HG03378 (cell line): ENCODE measurements at regions not wholly inside any gene's neighbourhood (a gene's known extent, or its start where the extent isn't known, plus 50 kb on each side); places are given as distances from the start of the nearest gene placed in this dataset.

Experiments used
- ATAC-seq: cut with Tn5 transposase; IDR thresholded peaks from one replicate; pipeline ENCODE4 v1.9.1; 2021; ENCODE audit warnings: mild to moderate bottlenecking, moderate library complexity; ENCODE audit not compliant: unreplicated experiment

GRCh38 chr2:8198766-8199382 lies 483.0 kb upstream of the ID2 start:
- ATAC-seq, result no peak

- peak; percentile 93 for ATAC-seq
Observed at GRCh38 chr2:8202132-8202531, 479.7 kb upstream of the ID2 start.

GRCh38 chr2:8203364-8203763 lies 478.5 kb upstream of the ID2 start:
- ATAC-seq, result no peak

- no peak for ATAC-seq
Observed at GRCh38 chr2:8204711-8205110, 477.1 kb upstream of the ID2 start.

- ATAC-seq, result no peak
Observed at GRCh38 chr2:8209494-8209893, 472.4 kb upstream of the ID2 start.

- ATAC-seq, result no peak
Observed at GRCh38 chr2:8211384-8211783, 470.5 kb upstream of the ID2 start.

GRCh38 chr2:8212239-8212638 lies 469.6 kb upstream of the ID2 start:
- no peak for ATAC-seq

GRCh38 chr2:8214036-8214615 lies 467.7 kb upstream of the ID2 start:
- ATAC-seq, result no peak

- peak; percentile 91 for ATAC-seq
Observed at GRCh38 chr2:8215159-8215863, 466.5 kb upstream of the ID2 start.

GRCh38 chr2:8215982-8216381 lies 465.9 kb upstream of the ID2 start:
- no peak for ATAC-seq

GRCh38 chr2:8216397-8216796 lies 465.5 kb upstream of the ID2 start:
- no peak for ATAC-seq

- ATAC-seq, result no peak
Observed at GRCh38 chr2:8217468-8218030, 464.3 kb upstream of the ID2 start.

- no peak for ATAC-seq
Observed at GRCh38 chr2:8219096-8219495, 462.8 kb upstream of the ID2 start.

GRCh38 chr2:8219631-8220355 lies 462.1 kb upstream of the ID2 start:
- no peak for ATAC-seq

GRCh38 chr2:8222979-8223694 lies 458.7 kb upstream of the ID2 start:
- ATAC-seq, result no peak

GRCh38 chr2:8223695-8224346 lies 458.0 kb upstream of the ID2 start:
- no peak for ATAC-seq

- ATAC-seq, result no peak
Observed at GRCh38 chr2:8224347-8225190, 457.3 kb upstream of the ID2 start.

GRCh38 chr2:8225266-8225665 lies 456.6 kb upstream of the ID2 start:
- ATAC-seq, result no peak

- no peak for ATAC-seq
Observed at GRCh38 chr2:8225798-8226197, 456.1 kb upstream of the ID2 start.
